ENCODE measurements at regions not wholly inside any gene's neighbourhood (a gene's known extent, or its start where the extent isn't known, plus 50 kb on each side); places are given as distances from the start of the nearest gene placed in this dataset.

GRCh38 chr16:64841482-64841881 lies 280.4 kb downstream of the CDH11 start:
- TF ChIP-seq, protein P1, sequence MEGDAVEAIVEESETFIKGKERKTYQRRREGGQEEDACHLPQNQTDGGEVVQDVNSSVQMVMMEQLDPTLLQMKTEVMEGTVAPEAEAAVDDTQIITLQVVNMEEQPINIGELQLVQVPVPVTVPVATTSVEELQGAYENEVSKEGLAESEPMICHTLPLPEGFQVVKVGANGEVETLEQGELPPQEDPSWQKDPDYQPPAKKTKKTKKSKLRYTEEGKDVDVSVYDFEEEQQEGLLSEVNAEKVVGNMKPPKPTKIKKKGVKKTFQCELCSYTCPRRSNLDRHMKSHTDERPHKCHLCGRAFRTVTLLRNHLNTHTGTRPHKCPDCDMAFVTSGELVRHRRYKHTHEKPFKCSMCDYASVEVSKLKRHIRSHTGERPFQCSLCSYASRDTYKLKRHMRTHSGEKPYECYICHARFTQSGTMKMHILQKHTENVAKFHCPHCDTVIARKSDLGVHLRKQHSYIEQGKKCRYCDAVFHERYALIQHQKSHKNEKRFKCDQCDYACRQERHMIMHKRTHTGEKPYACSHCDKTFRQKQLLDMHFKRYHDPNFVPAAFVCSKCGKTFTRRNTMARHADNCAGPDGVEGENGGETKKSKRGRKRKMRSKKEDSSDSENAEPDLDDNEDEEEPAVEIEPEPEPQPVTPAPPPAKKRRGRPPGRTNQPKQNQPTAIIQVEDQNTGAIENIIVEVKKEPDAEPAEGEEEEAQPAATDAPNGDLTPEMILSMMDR (IDR thresholded peaks at IDR 0.05) = no peak
- TF ChIP-seq POLR2A (IDR thresholded peaks at IDR 0.05) = no peak
- no peak for TF ChIP-seq POLR2AphosphoS5 (IDR thresholded peaks at IDR 0.05)
- TF ChIP-seq EP300 (IDR thresholded peaks at IDR 0.05; ENCODE audit: low read depth) = no peak

Data from transverse colon (tissue), 4 donors.